Esophagus squamous epithelium (tissue), 5 donors: ENCODE measurements at regions not wholly inside any gene's neighbourhood (a gene's known extent, or its start where the extent isn't known, plus 50 kb on each side); places are given as distances from the start of the nearest gene placed in this dataset.

Source experiments
- DNase-seq: peaks from one replicate; lab custom pipeline; 2025; lab: John Stamatoyannopoulos, UW
- H3K27ac ChIP-seq, 4 donors: fragments of 200-600 bp; sonication (generic); one replicate each; pipeline ENCODE4 v1.5.1; 2016 to 2019; ENCODE audit warnings: mild to moderate bottlenecking in 1 of 4
- H3K27me3 ChIP-seq, 4 donors: fragments of 200-600 bp; sonication (generic); 1 replicate in 3 of 4; 2 replicates in 1 of 4; pipeline versions ENCODE4 v1.5.1 to v1.6.0; 2017 to 2021; ENCODE audit warnings: antibody characterized with exemption in 1 of 4
- H3K36me3 ChIP-seq, 3 donors: fragments of 200-600 bp; sonication (generic); one replicate each; pipeline ENCODE4 v1.5.1; 2016 to 2019
- H3K4me1 ChIP-seq, 3 donors: fragments of 200-600 bp; sonication (generic); one replicate each; pipeline ENCODE4 v1.5.1; 2017 to 2019
- H3K4me3 ChIP-seq, 4 donors: fragments of 200-600 bp; sonication (generic); 1 replicate in 3 of 4; 2 replicates in 1 of 4; pipeline ENCODE4 v1.5.1; 2016 to 2019; ENCODE audit warnings: mild to moderate bottlenecking in 2 of 4, moderate library complexity in 1 of 4
- H3K9me3 ChIP-seq, 3 donors: fragments of 200-600 bp; sonication (generic); one replicate each; pipeline ENCODE4 v1.5.1; 2016 to 2019
- POLR2A ChIP-seq, 4 donors: fragments of 450-650 bp; IDR thresholded peaks; one replicate each; pipeline ENCODE4 v1.6.1; 2017; ENCODE audit warnings: antibody characterized with exemption in 4 of 4, mild to moderate bottlenecking in 4 of 4, moderate library complexity in 3 of 4
- WGBS, 2 donors: methylation state at CpG; one replicate each; pipeline ENCODE4 v1.1.5; 2018; 5-methylcytosine and 5-hydroxymethylcytosine counted together
- intact Hi-C: fragments of 100-400 bp; cut with DNase I; formaldehyde crosslinking; loops from one replicate; pipeline ENCODE4 v1.15.0; 2022
- TF ChIP-seq, protein P1 (sequence below), 6 experiments: fragments of 450-650 bp in 4 of 6; fragments of 200-600 bp in 2 of 6; sonication (generic) in 2 of 6; IDR thresholded peaks; one replicate each; pipeline ENCODE4 v1.5.1; 2016 to 2019; ENCODE audit warnings: antibody characterized with exemption in 6 of 6, mild to moderate bottlenecking in 4 of 6, moderate library complexity in 4 of 6
- donor health status: DM: yes; HTN: yes; CAD: no.

DNA sequence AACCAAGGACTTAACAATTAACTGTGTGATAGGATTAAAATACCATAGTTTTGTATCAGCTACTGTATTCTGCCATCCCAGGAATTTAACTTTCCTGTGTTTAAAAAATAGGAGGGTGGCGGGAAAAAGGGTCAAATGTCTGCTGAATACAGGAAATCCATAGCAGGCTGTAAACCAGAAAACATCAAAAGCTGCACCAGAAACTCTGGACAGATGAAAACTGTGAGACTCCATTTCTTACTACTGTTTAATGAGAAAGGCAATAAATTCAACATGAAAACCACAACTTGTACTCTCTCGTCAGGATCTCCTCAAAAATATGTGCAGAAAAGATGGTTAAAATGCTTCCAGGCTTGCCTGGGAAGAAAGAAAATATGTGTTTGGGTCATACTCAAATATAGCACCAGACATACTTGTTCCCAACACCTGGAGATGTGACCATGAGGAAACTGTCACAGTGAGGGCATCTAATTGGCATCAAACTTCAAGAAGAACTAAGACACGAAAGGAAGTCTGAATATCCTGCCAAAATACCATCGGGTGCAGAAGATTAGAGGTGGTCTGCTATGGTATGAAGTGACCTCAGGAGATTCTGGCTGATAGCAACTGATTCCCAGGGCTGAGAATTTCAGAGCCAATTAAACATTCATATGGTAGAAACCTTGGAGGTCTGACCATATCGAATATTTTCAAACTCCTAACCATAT is 164.7 kb upstream of the TARS1 start:
- TF ChIP-seq, protein P1, sequence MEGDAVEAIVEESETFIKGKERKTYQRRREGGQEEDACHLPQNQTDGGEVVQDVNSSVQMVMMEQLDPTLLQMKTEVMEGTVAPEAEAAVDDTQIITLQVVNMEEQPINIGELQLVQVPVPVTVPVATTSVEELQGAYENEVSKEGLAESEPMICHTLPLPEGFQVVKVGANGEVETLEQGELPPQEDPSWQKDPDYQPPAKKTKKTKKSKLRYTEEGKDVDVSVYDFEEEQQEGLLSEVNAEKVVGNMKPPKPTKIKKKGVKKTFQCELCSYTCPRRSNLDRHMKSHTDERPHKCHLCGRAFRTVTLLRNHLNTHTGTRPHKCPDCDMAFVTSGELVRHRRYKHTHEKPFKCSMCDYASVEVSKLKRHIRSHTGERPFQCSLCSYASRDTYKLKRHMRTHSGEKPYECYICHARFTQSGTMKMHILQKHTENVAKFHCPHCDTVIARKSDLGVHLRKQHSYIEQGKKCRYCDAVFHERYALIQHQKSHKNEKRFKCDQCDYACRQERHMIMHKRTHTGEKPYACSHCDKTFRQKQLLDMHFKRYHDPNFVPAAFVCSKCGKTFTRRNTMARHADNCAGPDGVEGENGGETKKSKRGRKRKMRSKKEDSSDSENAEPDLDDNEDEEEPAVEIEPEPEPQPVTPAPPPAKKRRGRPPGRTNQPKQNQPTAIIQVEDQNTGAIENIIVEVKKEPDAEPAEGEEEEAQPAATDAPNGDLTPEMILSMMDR (IDR thresholded peaks at IDR 0.05), result no peak
- no peak for TF ChIP-seq POLR2A (IDR thresholded peaks at IDR 0.05)
- Histone ChIP-seq H3K36me3 (no peaks in the 10 kb centered on the region), H3K4me3 (no peak overlapping the region), H3K4me1 (peaks cover 0 to 16% (median 7%) of the 10 kb centered on the region in 3 donors), H3K27me3 (no peaks in the 10 kb centered on the region), H3K27ac (no peak overlapping the region), H3K9me3 (no peaks in the 10 kb centered on the region)
- intact Hi-C loops, result no loop called here
- DNase-seq, result no peak
- 59 to 63% methylated on average over 5 of the region's 5 CpGs for WGBS, 2 donors

GRCh38 chr5:33276628-33276950 is 164.2 kb upstream of the TARS1 start:
- 63% methylated on average over 2 of the region's 2 CpGs for WGBS, 2 donors
- TF ChIP-seq POLR2A (IDR thresholded peaks at IDR 0.05), result no peak
- TF ChIP-seq, protein P1 (IDR thresholded peaks at IDR 0.05), result no peak
- Histone ChIP-seq H3K4me3 (no peak overlapping the region), H3K4me1 (peaks cover 0 to 10% (median 6%) of the 10 kb centered on the region in 3 donors), H3K27me3 (no peaks in the 10 kb centered on the region), H3K9me3 (no peaks in the 10 kb centered on the region), H3K36me3 (no peaks in the 10 kb centered on the region), H3K27ac (no peak overlapping the region)
- DNase-seq, result no peak
- intact Hi-C loops, result no loop called here

- DNase-seq, result no peak
- Histone ChIP-seq H3K4me3 (no peak overlapping the region), H3K27ac (no peak overlapping the region), H3K36me3 (no peaks in the 10 kb centered on the region), H3K4me1 (peaks cover 0 to 5% (median 3%) of the 10 kb centered on the region in 3 donors), H3K27me3 (no peaks in the 10 kb centered on the region), H3K9me3 (no peaks in the 10 kb centered on the region)
- intact Hi-C loops, result no loop called here
- TF ChIP-seq, protein P1 (IDR thresholded peaks at IDR 0.05), result no peak
- TF ChIP-seq POLR2A (IDR thresholded peaks at IDR 0.05), result no peak
- 55 to 93% methylated on average over 3 of the region's 3 CpGs for WGBS, 2 donors
Measured at GRCh38 chr5:33277061-33277650, 163.6 kb upstream of the TARS1 start.

GRCh38 chr5:33281431-33281843 is 159.3 kb upstream of the TARS1 start:
- intact Hi-C loops, result no loop called here
- H3K27me3 ChIP-seq, result no peaks in the 10 kb centered on the region
- no peak overlapping the region for H3K27ac ChIP-seq
- H3K9me3 ChIP-seq, result no peaks in the 10 kb centered on the region
- no peaks in the 10 kb centered on the region for H3K36me3 ChIP-seq
- no peak overlapping the region for H3K4me3 ChIP-seq
- no peaks in the 10 kb centered on the region for H3K4me1 ChIP-seq
- no peak for DNase-seq
- WGBS, 2 donors, result 53 to 75% methylated on average over 5 of the region's 5 CpGs
- TF ChIP-seq, protein P1 (IDR thresholded peaks at IDR 0.05), result no peak
- no peak for TF ChIP-seq POLR2A (IDR thresholded peaks at IDR 0.05)

GRCh38 chr5:33282157-33282556 is 158.6 kb upstream of the TARS1 start:
- Histone ChIP-seq H3K9me3 (no peaks in the 10 kb centered on the region), H3K4me1 (no peaks in the 10 kb centered on the region), H3K27ac (no peak overlapping the region), H3K4me3 (no peak overlapping the region), H3K36me3 (no peaks in the 10 kb centered on the region), H3K27me3 (no peaks in the 10 kb centered on the region)
- TF ChIP-seq POLR2A (IDR thresholded peaks at IDR 0.05), result no peak
- TF ChIP-seq, protein P1 (IDR thresholded peaks at IDR 0.05), result no peak
- intact Hi-C loops, result no loop called here
- 70 to 74% methylated on average over 4 of the region's 4 CpGs for WGBS, 2 donors
- DNase-seq, result no peak
